OCI-M1 (cell line): ENCODE measurements at regions not wholly inside any gene's neighbourhood (a gene's known extent, or its start where the extent isn't known, plus 50 kb on each side); places are given as distances from the start of the nearest gene placed in this dataset.

Experiments
- DNase-seq: peaks from one replicate; lab custom pipeline; 2025; lab: John Stamatoyannopoulos, UW

DNA sequence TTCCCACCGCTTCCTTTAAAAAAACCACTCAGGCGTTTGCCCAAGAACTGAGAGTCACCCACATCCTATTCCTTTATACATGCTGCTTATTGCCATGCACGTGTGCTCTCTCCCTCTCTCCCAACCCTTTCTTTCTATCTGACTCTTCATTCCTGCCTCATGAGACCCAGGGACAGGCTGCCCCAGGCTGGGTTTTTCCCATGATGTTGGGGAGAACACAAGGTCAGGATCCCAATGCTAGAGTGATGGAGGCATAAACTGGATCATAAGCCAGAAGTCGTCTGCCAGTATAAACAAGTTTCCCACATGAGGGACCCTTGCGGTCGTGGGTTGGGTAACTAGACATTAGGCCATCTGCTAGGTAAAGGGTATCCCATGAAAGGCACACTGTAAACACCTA, 64.9 kb downstream of the CD2 start:
- DNase-seq, result no peak

GRCh38 chr1:116820369-116820768, 66.1 kb downstream of the CD2 start:
- no peak for DNase-seq

GRCh38 chr1:116821763-116822162, 67.5 kb downstream of the CD2 start:
- DNase-seq, result no peak

DNA sequence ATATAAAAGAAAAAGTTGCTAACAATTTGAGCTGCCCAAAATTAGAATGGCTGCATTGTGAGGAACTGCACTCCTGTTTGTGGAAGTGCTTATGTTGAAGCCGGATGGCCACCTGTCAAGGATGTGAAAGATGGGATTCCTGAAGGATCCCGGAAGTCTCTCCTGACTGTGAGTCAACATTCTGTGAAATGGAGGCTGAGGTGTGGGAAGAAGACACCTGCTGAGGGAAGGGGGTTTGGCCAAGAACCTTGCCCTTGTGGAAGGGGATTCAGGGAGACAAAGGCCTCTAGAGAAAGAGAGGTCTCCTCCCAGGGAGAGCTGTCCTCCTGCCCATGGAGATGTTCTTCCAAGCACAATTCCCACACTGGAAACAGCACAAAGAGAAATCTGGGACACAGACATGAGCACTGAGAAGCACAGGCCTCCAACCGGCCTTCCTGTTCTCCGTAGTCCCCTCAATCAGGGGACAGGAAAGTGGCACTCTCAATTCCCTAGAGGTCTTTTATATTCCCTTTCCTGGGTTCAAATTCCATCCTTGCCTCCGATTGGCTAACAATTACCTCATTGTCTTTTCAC, 70.5 kb downstream of the CD2 start:
- no peak for DNase-seq

- DNase-seq, result no peak
Observed at GRCh38 chr1:116825207-116825719, 71.0 kb downstream of the CD2 start.

GRCh38 chr1:116825720-116826438, 71.6 kb downstream of the CD2 start:
- DNase-seq, result no peak

- peak; percentile 82 for DNase-seq
Observed at GRCh38 chr1:116826818-116827606, 72.8 kb downstream of the CD2 start.

DNA sequence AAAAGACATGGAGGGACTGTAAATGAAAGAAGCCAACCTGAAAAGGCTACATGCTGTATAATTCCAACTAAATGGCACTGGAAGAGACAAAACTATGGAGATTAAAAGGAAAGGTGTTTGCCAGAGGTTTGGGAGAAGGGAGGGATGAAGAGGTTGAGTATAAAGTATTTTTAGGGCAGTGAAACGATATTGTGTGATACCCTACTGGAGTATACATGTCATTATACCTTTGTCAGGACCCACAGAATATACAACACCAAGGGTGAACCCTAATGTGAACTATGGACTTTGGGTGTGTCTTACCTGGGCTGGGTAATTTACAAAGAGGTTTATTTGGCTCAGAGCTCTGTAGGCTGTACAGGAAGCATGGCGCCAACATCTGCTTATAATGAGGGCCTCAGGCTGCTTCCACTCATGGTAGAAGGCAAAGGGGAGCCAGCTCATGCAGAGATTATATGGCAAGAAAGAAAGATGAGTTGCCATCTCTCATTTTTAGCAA, 73.4 kb downstream of the CD2 start:
- DNase-seq, result no peak

DNA sequence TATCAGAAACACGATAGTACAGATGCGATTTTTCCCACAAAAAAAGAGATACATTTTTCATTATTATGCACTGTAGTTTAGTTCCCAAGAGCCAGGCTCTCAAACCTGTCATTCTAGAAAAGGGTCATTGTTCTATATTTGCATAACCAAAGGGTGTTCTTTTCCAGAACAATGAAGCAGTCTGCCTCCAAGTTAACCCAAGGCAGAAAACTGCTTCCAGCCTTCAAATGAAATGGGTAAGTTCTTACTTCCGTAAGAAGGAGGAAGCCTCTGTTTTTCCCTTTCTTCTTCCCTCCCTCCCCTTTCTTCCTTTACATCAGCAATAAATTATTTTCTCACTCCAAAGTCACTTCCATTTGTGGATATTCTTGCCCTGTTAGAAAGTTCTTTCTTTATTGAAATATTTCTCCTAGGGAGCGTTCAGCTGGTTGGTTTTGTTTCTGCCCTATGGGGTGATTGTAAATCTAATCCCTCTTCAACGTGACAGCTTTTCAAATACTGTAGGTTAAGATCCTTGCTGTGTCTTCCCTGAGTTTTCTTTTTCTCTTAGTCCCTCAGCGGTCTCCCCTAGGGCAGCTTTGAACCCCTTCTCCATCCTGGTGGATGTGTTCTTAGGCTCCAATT, 77.3 kb upstream of the PTGFRN start:
- DNase-seq, result no peak

DNA sequence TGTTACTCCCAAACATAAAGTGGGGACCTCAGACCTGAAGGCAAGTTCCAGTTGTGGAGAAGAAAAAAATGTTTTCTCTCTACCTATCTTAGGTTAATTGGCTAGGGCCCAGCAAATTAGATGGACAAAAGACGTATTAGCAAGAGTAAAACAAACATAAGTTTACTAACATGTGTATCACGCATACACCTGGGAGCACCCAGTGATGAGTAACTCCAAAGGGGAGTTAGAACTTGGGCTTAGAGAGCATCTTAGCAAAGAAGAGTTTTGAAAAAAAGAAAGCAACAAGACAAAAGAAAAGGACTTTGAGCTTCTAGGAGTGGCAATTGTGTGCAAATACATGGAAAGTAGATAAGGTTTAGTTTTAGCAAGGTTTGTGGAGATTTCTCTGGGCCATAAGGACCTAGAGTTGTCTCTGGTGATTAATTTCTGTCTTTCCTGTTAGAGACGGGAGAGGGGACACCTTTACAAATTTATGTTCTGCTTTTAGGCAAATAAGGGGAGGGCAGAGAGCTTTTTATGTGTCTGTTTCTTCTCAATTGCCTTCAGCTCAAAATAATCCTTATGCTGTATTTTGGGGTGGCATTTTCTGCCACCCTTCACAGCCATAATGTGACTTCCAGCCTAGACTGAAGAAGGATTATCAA, 76.7 kb upstream of the PTGFRN start:
- no peak for DNase-seq

GRCh38 chr1:116833718-116834117, 76.0 kb upstream of the PTGFRN start:
- no peak for DNase-seq

DNA sequence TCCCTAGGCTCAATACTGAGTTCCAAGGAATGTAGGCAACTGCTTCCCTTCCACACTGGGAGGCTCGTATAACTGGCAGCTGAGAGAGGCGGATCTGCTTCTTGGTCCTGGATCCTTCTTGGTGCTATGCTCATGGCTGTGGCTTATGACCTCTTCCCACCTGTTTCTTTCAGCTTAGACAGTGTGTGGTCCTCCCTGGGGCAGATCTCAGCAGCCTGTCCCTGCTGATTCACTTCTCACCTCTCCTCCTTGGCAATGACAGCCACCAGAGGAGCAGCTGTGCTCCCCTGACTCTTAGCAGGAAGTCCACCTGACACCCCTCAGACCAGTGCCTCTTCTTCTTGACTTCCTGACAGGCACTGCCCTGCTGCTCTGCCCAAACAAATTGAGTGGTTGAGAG, 75.1 kb upstream of the PTGFRN start:
- no peak for DNase-seq

GRCh38 chr1:116835161-116835560, 74.6 kb upstream of the PTGFRN start:
- DNase-seq, result no peak

GRCh38 chr1:116836099-116836498, 73.6 kb upstream of the PTGFRN start:
- DNase-seq, result no peak

DNA sequence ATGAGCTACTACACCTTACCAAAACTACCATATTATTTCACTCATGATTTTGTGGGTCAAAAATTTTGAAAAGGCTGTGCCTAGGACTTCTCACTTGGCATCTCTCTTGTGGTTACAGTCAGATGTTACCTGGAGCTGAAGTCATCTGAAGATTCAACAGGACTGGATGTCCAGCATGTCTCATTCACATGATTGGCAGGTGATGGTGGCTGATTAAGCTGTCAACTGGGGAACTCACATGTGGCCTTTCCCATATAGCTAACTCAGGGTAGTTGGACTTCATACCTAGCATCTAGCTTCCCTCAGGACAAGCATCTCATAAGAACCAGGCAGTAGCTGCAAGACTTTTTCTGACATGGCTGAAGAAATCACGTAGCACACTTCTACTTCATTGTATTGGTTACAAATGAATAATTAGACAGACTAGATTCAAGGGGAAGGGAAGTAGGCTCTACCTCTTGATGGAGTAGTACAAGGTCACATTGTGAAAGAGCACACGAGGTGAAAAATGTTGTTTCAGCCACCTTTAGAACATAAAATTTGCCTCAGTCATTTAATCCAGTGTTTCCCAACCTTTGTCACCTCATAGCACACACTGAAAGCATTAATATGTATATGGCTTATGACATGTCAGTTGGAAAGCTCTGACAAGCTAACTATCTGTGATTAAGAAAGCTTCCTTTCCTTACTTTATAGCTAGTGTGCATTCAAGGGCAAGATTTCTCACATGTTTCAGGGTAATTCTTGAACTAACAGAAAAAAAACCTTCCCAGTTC, 68.0 kb upstream of the PTGFRN start:
- DNase-seq, result no peak

DNA sequence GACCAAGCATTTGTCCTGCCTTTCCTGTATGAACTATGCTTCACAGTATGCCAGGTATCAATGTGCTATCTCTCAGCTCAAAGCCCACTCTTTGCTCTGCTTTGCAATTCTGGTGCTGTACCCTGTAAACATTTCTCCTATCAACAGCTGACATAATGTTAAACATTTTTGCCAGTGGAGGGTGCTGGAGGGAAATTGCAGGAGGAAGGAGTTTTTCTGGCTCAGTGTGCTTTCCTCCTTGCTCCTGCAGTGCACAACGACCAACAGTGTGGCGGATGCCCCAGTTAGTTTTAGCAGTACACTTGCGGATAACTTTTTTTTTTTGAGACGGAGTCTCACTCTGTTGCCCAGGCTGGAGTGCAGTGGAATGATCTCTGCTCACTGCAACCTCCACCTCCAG, 67.1 kb upstream of the PTGFRN start:
- peak; percentile 22 for DNase-seq

DNA sequence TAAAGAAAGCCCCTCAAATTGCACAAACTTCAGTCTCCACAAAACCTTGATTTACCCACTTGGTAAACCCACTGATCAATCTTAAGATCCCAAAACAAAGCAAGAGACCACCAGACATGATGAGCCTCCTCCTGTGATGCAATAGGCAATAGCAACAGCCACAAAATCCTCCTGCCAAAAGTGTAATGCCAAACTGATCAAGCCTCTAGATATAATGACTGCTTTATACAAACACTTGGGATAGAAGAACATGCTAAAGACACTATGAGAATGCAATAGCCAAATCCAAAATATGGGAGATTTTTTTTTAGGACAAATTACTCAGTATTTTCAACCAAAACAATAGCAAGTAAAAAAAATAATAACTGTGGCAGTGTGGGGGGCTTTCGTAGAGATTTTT, 64.9 kb upstream of the PTGFRN start:
- no peak for DNase-seq

GRCh38 chr1:116847190-116847589, 62.5 kb upstream of the PTGFRN start:
- DNase-seq, result no peak

- no peak for DNase-seq
Observed at GRCh38 chr1:116847688-116848531, 61.8 kb upstream of the PTGFRN start.

DNA sequence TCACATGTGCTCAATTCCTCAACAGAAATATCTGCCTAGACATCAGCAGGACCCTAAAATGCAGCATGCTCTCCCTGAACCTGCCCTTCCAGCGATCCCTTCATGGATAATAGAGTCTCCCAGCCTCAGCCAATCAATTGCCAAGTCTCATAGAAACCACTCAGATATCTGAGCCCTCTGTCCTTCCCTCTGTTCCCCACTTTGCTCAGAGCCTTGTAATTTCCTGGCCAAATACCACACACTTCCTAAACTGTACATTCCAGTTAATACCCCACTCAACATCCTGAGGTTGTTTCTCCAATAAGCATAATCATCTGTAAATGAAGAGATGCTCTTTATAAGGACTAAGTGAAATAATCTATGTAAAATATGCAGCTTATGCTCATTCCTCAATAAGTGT, 59.3 kb upstream of the PTGFRN start:
- no peak for DNase-seq
